ENCODE measurements at regions not wholly inside any gene's neighbourhood (a gene's known extent, or its start where the extent isn't known, plus 50 kb on each side); places are given as distances from the start of the nearest gene placed in this dataset.

- Histone ChIP-seq H3K4me3 (no peak overlapping the region), H3K36me3 (no peaks in the 10 kb centered on the region), H3K9me3 (ENCODE audit: low read depth) (no peaks in the 10 kb centered on the region), H3K4me1 (ENCODE audit: low read depth) (no peaks in the 10 kb centered on the region), H3K27ac (no peak overlapping the region), H3K27me3 (no peaks in the 10 kb centered on the region)
- no peak for DNase-seq (ENCODE audit: low read depth in 1 of 2, low spot score in 1 of 2)
- TF ChIP-seq, protein P1, sequence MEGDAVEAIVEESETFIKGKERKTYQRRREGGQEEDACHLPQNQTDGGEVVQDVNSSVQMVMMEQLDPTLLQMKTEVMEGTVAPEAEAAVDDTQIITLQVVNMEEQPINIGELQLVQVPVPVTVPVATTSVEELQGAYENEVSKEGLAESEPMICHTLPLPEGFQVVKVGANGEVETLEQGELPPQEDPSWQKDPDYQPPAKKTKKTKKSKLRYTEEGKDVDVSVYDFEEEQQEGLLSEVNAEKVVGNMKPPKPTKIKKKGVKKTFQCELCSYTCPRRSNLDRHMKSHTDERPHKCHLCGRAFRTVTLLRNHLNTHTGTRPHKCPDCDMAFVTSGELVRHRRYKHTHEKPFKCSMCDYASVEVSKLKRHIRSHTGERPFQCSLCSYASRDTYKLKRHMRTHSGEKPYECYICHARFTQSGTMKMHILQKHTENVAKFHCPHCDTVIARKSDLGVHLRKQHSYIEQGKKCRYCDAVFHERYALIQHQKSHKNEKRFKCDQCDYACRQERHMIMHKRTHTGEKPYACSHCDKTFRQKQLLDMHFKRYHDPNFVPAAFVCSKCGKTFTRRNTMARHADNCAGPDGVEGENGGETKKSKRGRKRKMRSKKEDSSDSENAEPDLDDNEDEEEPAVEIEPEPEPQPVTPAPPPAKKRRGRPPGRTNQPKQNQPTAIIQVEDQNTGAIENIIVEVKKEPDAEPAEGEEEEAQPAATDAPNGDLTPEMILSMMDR (IDR thresholded peaks at IDR 0.05; ENCODE audit: low read depth, low read length) = no peak
Observed at GRCh38 chr2:146461068-146461467, 1383.8 kb upstream of the ACVR2A start.

DNA sequence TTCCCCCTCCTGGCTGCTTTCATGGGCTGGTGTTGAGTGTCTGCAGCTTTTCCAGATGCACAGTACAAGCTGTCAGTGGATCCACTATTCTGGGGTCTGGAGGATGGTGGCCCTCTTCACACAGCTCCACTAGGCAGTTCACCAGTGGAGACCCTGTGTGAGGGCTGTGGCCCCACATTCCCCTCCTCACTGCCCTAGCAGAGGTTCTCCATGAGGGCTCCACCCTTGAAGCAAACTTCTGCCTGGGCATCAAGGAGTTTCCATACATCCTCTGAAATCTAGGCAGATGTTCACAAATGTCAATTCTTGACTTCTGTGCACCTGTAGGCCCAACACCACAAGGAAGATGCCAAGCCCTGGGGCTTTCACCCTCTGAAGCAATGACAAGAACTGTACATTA, 1386.2 kb upstream of the ACVR2A start:
- H3K4me1 ChIP-seq (ENCODE audit: low read depth) = no peaks in the 10 kb centered on the region
- H3K27me3 ChIP-seq = no peaks in the 10 kb centered on the region
- no peaks in the 10 kb centered on the region for H3K9me3 ChIP-seq (ENCODE audit: low read depth)
- DNase-seq (ENCODE audit: low read depth in 1 of 2, low spot score in 1 of 2) = no peak
- TF ChIP-seq, protein P1 (IDR thresholded peaks at IDR 0.05; ENCODE audit: low read depth, low read length) = no peak
- H3K4me3 ChIP-seq = no peak overlapping the region
- H3K36me3 ChIP-seq = no peaks in the 10 kb centered on the region
- no peak overlapping the region for H3K27ac ChIP-seq

- Histone ChIP-seq H3K4me1 (ENCODE audit: low read depth) (no peaks in the 10 kb centered on the region), H3K9me3 (ENCODE audit: low read depth) (no peaks in the 10 kb centered on the region), H3K27ac (no peak overlapping the region), H3K27me3 (no peaks in the 10 kb centered on the region), H3K36me3 (no peaks in the 10 kb centered on the region), H3K4me3 (no peak overlapping the region)
- DNase-seq (ENCODE audit: low read depth in 1 of 2, low spot score in 1 of 2) = no peak
- TF ChIP-seq, protein P1 (IDR thresholded peaks at IDR 0.05; ENCODE audit: low read depth, low read length) = no peak
Observed at GRCh38 chr2:146457221-146457620, 1387.6 kb upstream of the ACVR2A start.

GRCh38 chr2:146455325-146455724, 1389.5 kb upstream of the ACVR2A start:
- Histone ChIP-seq H3K4me1 (ENCODE audit: low read depth) (no peaks in the 10 kb centered on the region), H3K4me3 (no peak overlapping the region), H3K36me3 (no peaks in the 10 kb centered on the region), H3K9me3 (ENCODE audit: low read depth) (no peaks in the 10 kb centered on the region), H3K27me3 (no peaks in the 10 kb centered on the region), H3K27ac (no peak overlapping the region)
- TF ChIP-seq, protein P1 (IDR thresholded peaks at IDR 0.05; ENCODE audit: low read depth, low read length) = no peak
- no peak for DNase-seq (ENCODE audit: low read depth in 1 of 2, low spot score in 1 of 2)

- TF ChIP-seq, protein P1 (IDR thresholded peaks at IDR 0.05; ENCODE audit: low read depth, low read length) = no peak
- DNase-seq (ENCODE audit: low read depth in 1 of 2, low spot score in 1 of 2) = no peak
- H3K27ac ChIP-seq = no peak overlapping the region
- no peaks in the 10 kb centered on the region for H3K36me3 ChIP-seq
- no peaks in the 10 kb centered on the region for H3K9me3 ChIP-seq (ENCODE audit: low read depth)
- H3K4me3 ChIP-seq = no peak overlapping the region
- H3K27me3 ChIP-seq = no peaks in the 10 kb centered on the region
- H3K4me1 ChIP-seq (ENCODE audit: low read depth) = no peaks in the 10 kb centered on the region
Observed at GRCh38 chr2:146451972-146452371, 1392.9 kb upstream of the ACVR2A start.

DNA sequence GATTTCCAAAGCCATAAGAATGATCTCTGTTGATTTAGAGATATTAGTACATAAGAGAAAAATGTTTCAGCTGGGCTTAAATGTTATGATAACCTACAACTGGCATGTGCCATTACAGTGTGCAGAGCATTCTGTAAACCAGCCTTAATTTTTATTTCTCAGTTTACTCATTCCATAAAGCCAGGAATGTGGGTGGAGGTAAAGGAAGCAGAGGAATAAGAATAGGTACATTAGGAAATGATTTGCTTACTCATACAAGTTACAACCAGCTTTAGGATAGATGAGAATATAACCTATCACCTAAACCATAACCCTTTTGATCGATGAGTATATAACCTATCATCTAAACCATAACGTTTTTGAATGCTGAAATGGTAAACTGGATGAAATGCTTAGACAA, 1394.7 kb upstream of the ACVR2A start:
- no peak overlapping the region for H3K27ac ChIP-seq

More for the DNA sequence above, 1394.7 kb upstream of the ACVR2A start:
- no peak for DNase-seq (ENCODE audit: low read depth in 1 of 2, low spot score in 1 of 2)
- Histone ChIP-seq H3K4me3 (no peak overlapping the region), H3K4me1 (ENCODE audit: low read depth) (no peaks in the 10 kb centered on the region), H3K27me3 (no peaks in the 10 kb centered on the region), H3K36me3 (no peaks in the 10 kb centered on the region), H3K9me3 (ENCODE audit: low read depth) (no peaks in the 10 kb centered on the region)
- TF ChIP-seq, protein P1 (IDR thresholded peaks at IDR 0.05; ENCODE audit: low read depth, low read length) = no peak
